T follicular helper cell (primary cell): ENCODE measurements at regions not wholly inside any gene's neighbourhood (a gene's known extent, or its start where the extent isn't known, plus 50 kb on each side); places are given as distances from the start of the nearest gene placed in this dataset.

Experiments used
- DNase-seq: peaks from one replicate; pipeline ENCODE4 v3.0.0-alpha.2; 2020; ENCODE audit warnings: low read depth

GRCh38 chr13:111394211-111394922 is 73.9 kb downstream of the TEX29 start:
- DNase-seq, result no peak

DNA sequence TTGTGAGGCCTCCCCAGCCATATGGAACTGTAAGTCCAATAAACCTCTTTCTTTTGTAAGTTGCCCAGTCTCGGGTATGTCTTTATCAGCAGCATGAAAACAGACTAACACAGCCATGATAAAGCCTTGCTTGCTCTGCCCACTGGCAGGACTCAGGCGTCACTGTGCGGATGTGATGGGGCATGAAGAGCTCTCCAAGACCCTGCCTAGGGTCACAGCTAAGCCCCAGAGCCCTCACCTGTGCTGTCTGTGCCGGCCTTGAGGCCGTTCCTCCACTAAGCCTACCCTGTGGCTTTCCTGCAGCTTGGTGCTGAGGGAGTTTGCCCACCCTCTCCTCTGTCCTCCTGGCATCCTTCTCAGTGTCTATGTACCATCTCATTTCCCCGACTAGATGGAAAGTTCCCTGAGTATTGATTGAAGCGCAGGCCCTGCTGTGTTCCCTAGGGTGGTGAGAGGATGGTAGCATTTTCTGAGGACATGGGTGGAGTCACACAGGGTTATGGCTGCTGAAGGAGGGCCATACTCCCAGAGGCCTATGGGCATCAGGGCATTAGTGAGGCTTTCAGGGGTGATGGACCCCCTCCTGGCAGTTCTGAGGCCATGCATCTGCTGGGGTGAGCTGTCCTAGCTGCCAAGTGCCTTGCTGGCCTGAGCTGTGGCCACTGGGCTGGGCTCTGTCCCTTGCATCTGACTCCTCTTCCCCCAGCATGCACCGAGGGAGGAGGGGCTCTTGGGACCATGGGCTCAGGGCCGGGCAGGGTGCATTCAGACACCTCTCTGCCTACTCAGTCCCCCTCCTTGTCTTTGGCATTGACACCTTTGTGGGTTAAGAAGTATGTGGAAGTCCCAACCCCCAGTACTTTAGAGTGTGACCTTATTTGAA is 75.3 kb downstream of the TEX29 start:
- DNase-seq, result no peak

DNA sequence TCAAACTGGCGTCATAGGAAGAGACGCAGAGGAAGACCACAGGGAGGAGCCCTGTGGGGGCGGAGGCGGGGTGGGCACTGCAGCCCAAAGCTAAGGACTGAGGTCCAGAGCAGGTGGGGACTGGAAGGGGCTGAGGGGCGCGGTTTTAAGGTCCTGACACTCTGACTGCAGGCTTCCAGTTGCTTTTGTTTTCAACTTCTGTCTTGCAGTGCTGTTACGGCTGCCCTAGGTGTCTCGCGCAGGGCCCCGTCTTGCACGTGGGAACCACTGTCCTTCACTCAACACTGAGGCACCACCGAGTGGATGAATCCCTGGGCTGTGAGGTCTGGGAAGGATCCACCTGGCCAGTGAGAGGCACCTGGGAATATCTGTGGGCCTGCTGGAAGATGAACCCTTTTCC is 76.0 kb downstream of the TEX29 start:
- DNase-seq, result no peak

DNA sequence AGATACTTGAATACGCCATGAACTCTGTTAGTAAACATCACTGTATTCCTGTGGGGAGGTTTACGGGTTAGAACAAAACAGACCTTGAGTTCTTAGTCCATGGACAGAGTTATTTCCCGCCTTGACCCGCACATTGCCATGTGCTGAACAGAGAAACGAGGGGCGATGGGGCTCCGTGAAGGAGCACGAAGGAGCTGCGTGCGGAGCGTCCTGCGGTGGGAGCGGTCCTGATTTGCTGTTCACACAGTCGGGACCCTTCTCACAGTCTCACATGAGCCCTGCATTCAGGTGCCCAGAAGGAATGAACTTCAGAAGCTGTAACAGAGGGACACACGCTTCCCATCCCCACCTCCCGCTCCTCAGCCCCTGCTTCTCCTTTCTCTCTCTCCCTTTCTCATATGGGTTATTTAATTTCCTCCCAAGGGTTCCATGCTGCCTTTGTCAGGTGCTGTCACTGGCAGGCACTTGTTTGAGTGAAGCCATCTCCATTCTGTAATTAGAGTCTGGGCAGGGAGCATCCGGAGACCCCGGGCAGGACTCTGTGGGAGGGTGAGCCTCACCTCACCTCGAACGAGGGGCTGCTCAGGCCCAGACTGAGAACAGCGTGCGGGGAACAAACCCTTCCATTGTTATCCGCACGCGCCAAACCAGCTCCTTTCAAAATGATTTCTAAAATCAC is 76.9 kb downstream of the TEX29 start:
- DNase-seq, result no peak

GRCh38 chr13:111398196-111398595 is 77.8 kb downstream of the TEX29 start:
- no peak for DNase-seq

DNA sequence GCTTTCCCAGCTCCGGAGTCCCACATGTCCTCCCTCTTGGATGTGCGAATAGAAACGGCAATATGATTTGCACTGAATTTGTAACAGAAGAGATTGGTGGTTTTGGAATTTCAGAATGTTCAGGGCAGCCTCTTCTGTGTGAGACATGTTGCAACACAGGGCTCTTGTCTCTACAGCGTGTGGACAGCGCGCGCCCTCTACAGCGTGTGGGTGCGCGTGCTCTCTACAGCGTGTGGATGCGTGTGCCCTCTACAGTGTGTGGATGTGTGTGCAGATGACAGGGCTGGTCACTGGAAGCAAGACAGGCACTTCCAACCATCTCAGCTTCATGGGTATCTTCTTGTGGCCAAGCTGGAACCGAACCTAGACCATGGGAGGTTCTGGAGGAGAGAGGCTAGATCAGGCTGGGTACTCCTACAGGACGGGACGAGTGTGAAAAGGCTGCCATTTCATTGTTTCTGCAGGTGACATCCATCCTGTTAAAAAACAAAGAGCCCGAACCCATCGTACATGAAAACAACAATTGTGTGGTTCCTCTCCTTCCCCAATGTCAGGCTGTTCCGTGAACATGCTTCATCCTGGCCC is 78.4 kb downstream of the TEX29 start:
- DNase-seq, result no peak

- DNase-seq, result no peak
Observed at GRCh38 chr13:111399334-111399733, 78.9 kb downstream of the TEX29 start.

- no peak for DNase-seq
Observed at GRCh38 chr13:111399776-111400538, 79.5 kb downstream of the TEX29 start.

DNA sequence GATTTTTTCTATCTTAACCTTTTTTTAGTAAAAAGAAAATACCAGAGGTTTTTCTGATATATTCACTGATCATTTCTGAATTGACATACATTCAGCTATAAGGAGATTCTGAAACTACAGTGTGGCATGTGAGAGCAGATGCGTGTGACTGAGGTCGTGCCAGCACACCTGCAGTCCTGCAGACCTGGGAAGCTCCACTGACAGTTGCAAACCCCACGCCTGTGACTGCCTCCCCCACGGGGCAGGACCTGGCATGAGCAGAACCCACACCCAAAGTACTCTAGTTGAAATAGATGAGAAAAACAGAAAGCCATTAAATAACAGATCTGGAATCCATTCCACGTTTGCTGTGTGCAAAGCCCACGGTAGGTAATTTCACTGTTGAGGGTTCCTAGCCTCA is 80.7 kb downstream of the TEX29 start:
- DNase-seq, result no peak

DNA sequence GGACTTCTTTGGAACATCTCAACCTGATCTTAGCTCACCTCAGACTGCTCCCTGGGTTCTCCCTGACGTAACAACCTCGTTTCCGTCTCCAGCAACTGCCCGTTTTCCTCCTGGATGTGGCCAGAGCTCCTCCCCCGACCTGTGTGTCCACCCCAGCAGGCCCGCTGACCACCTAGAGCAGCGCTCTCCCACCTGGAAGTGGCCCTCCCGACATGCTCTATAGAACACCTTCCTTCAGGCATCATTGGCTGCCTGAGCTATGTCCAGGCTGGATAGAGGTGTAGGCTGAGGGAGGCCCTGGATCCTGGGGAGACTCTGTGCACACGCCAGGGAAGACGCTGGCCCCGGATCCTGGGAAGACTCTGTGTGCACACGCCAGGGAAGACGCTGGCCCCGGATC is 81.3 kb downstream of the TEX29 start:
- DNase-seq, result no peak

DNA sequence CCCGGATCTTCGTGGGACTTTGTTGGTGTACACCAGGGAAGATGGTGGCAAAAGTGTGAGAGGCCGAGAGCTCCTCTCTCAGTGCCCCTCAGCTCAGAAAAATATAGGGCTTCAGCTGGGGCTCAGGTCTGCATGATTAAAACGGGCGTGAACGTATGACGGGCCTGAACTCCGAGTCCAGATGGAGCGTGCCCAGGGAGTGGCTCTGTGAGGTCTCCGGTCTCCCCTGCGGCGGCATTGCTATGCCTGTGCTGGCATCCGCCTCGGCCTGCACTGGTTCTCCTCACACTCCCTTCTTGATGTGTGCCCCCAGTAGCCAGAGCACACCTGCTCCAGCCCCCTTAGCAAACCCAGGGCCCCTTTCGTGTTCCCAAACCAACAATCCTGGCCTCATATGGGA is 82.0 kb downstream of the TEX29 start:
- no peak for DNase-seq

GRCh38 chr13:111403266-111403665 is 82.8 kb downstream of the TEX29 start:
- no peak for DNase-seq

- no peak for DNase-seq
Observed at GRCh38 chr13:111404746-111405145, 84.3 kb downstream of the TEX29 start.

- no peak for DNase-seq
Observed at GRCh38 chr13:111406636-111407035, 86.2 kb downstream of the TEX29 start.

DNA sequence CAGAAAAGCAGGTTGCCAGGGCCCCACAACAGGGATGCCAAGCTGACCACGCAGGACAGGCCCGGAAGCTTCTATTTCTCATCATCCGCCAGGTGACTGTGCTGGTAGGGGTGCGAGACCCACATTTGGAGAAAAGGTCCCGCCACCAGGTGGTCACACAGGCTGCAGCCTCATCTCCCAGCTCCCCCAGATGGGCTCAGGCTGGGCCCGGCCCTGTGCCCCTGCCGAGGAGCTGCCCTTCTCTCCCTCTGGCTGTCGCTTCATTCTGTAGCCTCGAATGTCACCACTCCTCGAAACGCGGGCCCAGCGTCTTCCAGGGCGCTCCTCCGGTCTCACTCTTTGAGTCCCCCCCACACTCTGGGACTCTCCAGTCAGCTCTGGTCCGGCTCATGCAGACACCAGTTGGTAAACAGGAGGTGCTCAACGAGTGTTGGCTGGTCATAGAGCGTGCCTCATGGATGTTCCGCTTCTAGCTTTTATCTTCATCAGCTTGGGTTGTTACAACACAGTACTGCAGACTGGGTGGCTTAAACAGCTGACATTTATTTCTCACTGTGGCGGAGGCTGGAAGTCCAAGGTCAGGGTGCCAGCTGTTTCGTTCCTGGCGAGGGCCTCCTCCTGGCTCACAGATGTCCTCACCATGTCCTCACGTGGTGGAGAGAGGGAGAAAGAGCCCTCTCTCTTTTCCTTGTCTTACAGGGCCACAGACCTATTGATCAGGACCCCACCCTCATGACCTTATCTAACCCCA is 87.1 kb downstream of the TEX29 start:
- no peak for DNase-seq

DNA sequence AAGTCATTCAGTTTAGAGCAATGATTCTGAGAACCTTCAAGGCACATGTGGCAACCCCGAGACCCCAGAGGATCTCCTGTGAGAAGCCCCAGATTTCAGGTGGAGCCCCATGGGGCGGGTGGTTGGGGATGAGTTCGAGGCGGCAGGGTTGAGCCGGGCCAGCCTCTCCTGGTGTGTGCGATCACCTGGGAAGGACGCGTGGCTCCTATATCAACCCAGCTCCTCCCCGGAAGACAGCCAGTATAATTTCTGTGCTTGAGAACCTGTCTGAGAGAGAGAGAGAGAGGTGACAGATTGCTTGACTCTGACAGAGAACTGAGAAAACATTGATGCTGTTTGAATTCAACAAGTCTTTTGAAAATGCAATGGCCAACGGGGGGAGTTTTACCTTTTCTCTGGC is 89.0 kb downstream of the TEX29 start:
- no peak for DNase-seq

DNA sequence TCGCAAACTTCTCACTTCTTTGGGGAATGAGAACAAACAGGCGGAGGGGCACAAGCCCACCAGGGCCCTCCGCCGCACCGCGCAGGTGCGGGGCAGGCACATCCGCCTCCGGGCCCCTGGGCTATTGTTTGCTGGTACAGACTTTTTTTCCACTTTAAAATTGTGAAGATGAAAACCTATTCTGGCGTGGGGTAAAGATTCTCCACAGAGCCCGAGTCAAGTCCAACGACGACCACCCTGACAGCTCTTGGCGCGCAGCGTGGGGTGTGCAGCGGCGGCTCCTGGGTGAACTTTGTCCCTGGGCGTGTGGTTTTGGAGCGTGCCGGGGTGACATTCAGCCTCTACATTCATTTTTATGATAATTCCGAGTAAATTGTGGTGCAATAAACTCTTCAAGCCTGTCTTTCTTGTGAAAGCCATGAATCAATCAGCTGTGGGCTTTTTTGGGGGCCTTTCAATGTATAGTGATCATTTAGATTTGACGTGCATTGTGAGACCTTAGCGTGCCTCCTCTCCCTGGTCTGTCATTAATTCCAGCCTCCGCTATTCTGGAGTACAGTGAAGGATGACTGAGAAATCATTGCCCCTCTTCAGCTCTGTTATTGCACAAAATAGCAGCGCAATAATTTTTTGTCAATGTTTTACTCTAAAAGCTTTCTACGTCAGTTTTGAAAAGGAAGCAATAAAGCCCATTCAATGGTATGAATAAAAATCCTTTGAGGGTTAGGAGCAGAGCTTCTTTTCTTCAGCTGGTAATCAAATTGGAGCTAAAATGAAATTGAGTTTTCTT is 90.0 kb downstream of the TEX29 start:
- DNase-seq, result no peak

DNA sequence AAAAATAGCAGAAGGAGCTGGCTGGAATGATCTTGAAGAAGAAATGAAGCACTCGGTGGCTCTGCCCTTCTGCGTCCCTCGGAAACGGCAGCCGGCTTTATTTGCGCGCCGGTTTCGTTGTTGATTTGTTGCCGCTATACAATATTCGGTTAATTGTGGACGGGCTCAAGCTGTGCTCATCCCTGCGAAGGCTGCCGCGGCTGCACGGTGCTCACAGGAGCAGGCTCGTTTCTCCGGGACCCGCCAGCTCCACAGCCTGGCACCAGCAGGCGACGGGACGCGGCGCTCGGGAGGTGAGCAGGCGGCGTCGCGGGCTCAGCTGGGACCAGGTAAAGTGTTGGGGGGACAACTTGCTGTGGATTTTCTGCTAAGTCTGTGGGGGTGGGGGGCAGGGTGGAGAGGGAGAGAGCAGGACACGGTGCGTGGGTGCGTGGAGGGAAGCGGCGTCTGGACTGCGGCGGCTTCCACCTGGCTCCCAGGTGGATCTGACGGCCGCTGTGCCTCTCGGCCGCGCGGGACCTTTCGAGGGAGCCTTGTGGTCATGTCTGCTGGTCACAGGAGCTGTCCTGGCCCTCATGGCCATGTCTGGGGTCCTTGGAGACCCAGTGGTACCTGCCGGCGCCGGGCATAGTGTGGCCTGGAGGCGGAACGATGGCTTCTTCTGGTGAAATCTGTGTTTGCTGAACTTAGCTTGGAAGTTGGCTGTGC is 90.9 kb downstream of the TEX29 start:
- no peak for DNase-seq

DNA sequence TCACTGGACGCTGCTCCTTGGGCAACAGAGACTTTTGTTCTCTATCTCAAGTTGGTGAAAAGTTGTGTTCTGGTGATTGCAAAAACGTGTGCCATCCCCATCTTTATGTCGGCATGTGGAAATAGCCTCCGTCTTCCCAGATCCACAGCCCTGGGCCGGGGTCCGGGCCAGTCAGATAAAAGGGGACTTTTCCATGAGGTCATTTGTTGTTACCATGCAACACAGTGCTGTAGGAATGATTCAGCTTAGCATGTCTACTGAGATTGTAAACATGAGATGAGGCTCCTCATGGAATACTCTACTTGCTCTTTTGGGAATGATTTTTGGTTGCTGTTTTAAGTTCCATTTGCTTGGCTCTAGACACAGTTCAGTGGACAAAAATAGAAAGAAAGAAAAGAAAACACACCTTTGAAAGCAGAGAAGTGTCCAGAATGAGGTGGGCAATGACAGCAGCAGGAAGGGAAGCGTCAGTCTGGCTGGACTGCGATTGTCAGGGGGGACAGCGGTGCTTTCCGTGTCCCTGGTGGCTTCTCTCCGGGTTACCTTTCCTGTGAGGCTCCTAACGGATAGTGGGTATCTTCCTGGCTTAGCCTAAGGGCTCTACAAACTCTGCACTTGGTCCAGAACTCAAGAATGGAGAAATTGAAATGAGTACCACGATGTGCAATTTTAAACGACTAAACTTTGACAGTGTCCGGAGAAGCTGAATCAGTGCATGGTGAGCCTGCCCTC is 91.6 kb downstream of the TEX29 start:
- no peak for DNase-seq
